Left ventricle myocardium inferior (tissue), 1 donor: ENCODE measurements at regions not wholly inside any gene's neighbourhood (a gene's known extent, or its start where the extent isn't known, plus 50 kb on each side); places are given as distances from the start of the nearest gene placed in this dataset.

Experiments used
- DNase-seq: peaks from one replicate; pipeline ENCODE4 v3.0.0-alpha.2; 2020
- H3K27ac ChIP-seq: fragments of 200-600 bp; replicated peaks from 2 replicates; pipeline ENCODE4 v1.8.0; 2021
- H3K27me3 ChIP-seq: fragments of 200-600 bp; 2 replicates; pipeline ENCODE4 v1.8.0; 2021; ENCODE audit warnings: low read depth
- H3K36me3 ChIP-seq: fragments of 200-600 bp; 2 replicates; pipeline ENCODE4 v1.8.0; 2021
- H3K4me1 ChIP-seq: fragments of 200-600 bp; 2 replicates; pipeline ENCODE4 v1.8.0; 2021
- H3K4me3 ChIP-seq: fragments of 200-600 bp; 2 replicates; pipeline ENCODE4 v1.8.0; 2021; ENCODE audit warnings: mild to moderate bottlenecking, moderate library complexity
- H3K9me3 ChIP-seq: fragments of 200-600 bp; replicated peaks from 2 replicates; pipeline ENCODE4 v1.8.0; 2021
- intact Hi-C: fragments of 100-400 bp; cut with micrococcal nuclease; formaldehyde crosslinking; loops from one replicate; pipeline ENCODE4 v1.11.0; 2022
- TF ChIP-seq, protein P1 (sequence below): fragments of 200-600 bp; IDR thresholded peaks from 2 replicates; pipeline ENCODE4 v1.8.0; 2021; ENCODE audit warnings: antibody characterized with exemption, mild to moderate bottlenecking, borderline replicate concordance
- donor health status: DM: no; HTN: yes; CAD: no; lungs with severe emphysema.

- Histone ChIP-seq H3K36me3 (no peaks in the 10 kb centered on the region), H3K27ac (no peak overlapping the region), H3K4me3 (no peak overlapping the region), H3K27me3 (peaks cover 55% of the 10 kb centered on the region), H3K9me3 (peaks cover 4% of the 10 kb centered on the region), H3K4me1 (no peaks in the 10 kb centered on the region)
- DNase-seq = no peak
- TF ChIP-seq, protein P1, sequence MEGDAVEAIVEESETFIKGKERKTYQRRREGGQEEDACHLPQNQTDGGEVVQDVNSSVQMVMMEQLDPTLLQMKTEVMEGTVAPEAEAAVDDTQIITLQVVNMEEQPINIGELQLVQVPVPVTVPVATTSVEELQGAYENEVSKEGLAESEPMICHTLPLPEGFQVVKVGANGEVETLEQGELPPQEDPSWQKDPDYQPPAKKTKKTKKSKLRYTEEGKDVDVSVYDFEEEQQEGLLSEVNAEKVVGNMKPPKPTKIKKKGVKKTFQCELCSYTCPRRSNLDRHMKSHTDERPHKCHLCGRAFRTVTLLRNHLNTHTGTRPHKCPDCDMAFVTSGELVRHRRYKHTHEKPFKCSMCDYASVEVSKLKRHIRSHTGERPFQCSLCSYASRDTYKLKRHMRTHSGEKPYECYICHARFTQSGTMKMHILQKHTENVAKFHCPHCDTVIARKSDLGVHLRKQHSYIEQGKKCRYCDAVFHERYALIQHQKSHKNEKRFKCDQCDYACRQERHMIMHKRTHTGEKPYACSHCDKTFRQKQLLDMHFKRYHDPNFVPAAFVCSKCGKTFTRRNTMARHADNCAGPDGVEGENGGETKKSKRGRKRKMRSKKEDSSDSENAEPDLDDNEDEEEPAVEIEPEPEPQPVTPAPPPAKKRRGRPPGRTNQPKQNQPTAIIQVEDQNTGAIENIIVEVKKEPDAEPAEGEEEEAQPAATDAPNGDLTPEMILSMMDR = no peak
- intact Hi-C loops = no loop called here
Measured at GRCh38 chr12:130216031-130216430, 53.8 kb downstream of the FZD10 start.

GRCh38 chr12:130218682-130219081 is 56.4 kb downstream of the FZD10 start:
- DNase-seq = no peak
- Histone ChIP-seq H3K27me3 (peaks cover 77% of the 10 kb centered on the region), H3K36me3 (no peaks in the 10 kb centered on the region), H3K9me3 (peaks cover 6% of the 10 kb centered on the region), H3K4me1 (no peaks in the 10 kb centered on the region), H3K27ac (no peak overlapping the region), H3K4me3 (no peak overlapping the region)
- intact Hi-C loops = no loop called here
- TF ChIP-seq, protein P1 = no peak

- H3K27me3 ChIP-seq = peaks cover 84% of the 10 kb centered on the region
- TF ChIP-seq, protein P1 = no peak
- intact Hi-C loops = no loop called here
- H3K27ac ChIP-seq = no peak overlapping the region
- no peak overlapping the region for H3K4me3 ChIP-seq
- peaks cover 6% of the 10 kb centered on the region for H3K9me3 ChIP-seq
- no peak for DNase-seq
- no peaks in the 10 kb centered on the region for H3K36me3 ChIP-seq
- H3K4me1 ChIP-seq = no peaks in the 10 kb centered on the region
Measured at GRCh38 chr12:130219929-130220705, 57.9 kb downstream of the FZD10 start.

- Histone ChIP-seq H3K4me1 (no peaks in the 10 kb centered on the region), H3K27me3 (peaks cover 84% of the 10 kb centered on the region), H3K27ac (no peak overlapping the region), H3K9me3 (peaks cover 6% of the 10 kb centered on the region), H3K4me3 (no peak overlapping the region), H3K36me3 (no peaks in the 10 kb centered on the region)
- intact Hi-C loops = no loop called here
- TF ChIP-seq, protein P1 = no peak
- no peak for DNase-seq
Measured at GRCh38 chr12:130220706-130221100, 58.4 kb downstream of the FZD10 start.

DNA sequence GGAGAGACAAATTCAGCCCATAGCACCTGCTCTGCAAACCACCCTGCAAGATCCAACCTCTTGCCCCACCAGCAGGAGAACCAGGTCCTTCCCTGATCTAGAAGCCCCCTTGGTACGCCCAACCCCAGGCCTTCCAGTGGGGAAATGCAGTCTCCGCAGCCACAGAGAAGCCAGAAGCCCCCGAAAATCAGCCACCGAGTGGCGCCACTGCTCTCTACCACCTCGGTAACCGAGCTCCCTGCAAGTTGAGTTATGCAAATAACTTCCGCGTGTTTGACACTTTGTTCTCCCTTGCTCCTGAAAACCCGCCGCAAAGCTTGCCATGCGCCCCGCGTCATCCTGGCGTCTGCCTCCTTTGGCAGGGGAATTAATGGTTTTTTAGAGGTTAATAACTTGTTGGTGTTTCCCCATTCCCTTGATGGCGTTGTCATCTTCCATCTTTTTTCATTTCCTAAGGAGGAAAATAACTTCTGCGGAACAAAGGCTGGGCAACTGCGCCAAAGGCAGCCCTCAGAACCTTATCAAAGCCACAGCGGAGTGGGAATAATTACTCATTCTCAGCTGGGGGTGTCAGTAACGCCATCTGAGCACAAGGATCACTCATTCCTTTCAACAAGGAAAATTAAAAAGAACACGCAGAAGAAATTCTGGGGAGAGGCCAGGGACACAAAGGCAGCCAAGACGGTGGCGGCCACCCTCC is 60.4 kb downstream of the FZD10 start:
- intact Hi-C loops = no loop called here
- TF ChIP-seq, protein P1 = no peak
- Histone ChIP-seq H3K9me3 (peaks cover 6% of the 10 kb centered on the region), H3K27ac (no peak overlapping the region), H3K4me1 (no peaks in the 10 kb centered on the region), H3K36me3 (no peaks in the 10 kb centered on the region), H3K27me3 (peaks cover 83% of the 10 kb centered on the region), H3K4me3 (no peak overlapping the region)
- no peak for DNase-seq
